ENCODE measurements at regions not wholly inside any gene's neighbourhood (a gene's known extent, or its start where the extent isn't known, plus 50 kb on each side); places are given as distances from the start of the nearest gene placed in this dataset.

- H3K4me3 ChIP-seq (ENCODE audit: low read depth, low read length) = no peak overlapping the region
- no peak for TF ChIP-seq CTCF (IDR thresholded peaks at IDR 0.05; ENCODE audit: insufficient read depth, low read depth, low read length)
- no peak for DNase-seq (ENCODE audit: low read depth)
Measured at GRCh38 chr16:9300252-9300651, 208.8 kb downstream of the HAPSTR1 start.

- H3K4me3 ChIP-seq (ENCODE audit: low read depth, low read length) = no peak overlapping the region
- DNase-seq (ENCODE audit: low read depth) = no peak
- TF ChIP-seq CTCF (IDR thresholded peaks at IDR 0.05; ENCODE audit: insufficient read depth, low read depth, low read length) = no peak
Measured at GRCh38 chr16:9302072-9302471, 210.6 kb downstream of the HAPSTR1 start.

- TF ChIP-seq CTCF (IDR thresholded peaks at IDR 0.05; ENCODE audit: insufficient read depth, low read depth, low read length) = no peak
- DNase-seq (ENCODE audit: low read depth) = no peak
- H3K4me3 ChIP-seq (ENCODE audit: low read depth, low read length) = no peak overlapping the region
Measured at GRCh38 chr16:9306753-9307152, 215.3 kb downstream of the HAPSTR1 start.

GRCh38 chr16:9307446-9307845, 216.0 kb downstream of the HAPSTR1 start:
- no peak for DNase-seq (ENCODE audit: low read depth)
- H3K4me3 ChIP-seq (ENCODE audit: low read depth, low read length) = no peak overlapping the region
- TF ChIP-seq CTCF (IDR thresholded peaks at IDR 0.05; ENCODE audit: insufficient read depth, low read depth, low read length) = no peak

GRCh38 chr16:9308356-9308801, 216.9 kb downstream of the HAPSTR1 start:
- DNase-seq (ENCODE audit: low read depth) = no peak
- no peak for TF ChIP-seq CTCF (IDR thresholded peaks at IDR 0.05; ENCODE audit: insufficient read depth, low read depth, low read length)
- H3K4me3 ChIP-seq (ENCODE audit: low read depth, low read length) = no peak overlapping the region

- TF ChIP-seq CTCF (IDR thresholded peaks at IDR 0.05; ENCODE audit: insufficient read depth, low read depth, low read length) = no peak
- DNase-seq (ENCODE audit: low read depth) = no peak
- H3K4me3 ChIP-seq (ENCODE audit: low read depth, low read length) = no peak overlapping the region
Measured at GRCh38 chr16:9308850-9309249, 217.4 kb downstream of the HAPSTR1 start.

GRCh38 chr16:9309844-9310243, 218.4 kb downstream of the HAPSTR1 start:
- no peak for DNase-seq (ENCODE audit: low read depth)
- H3K4me3 ChIP-seq (ENCODE audit: low read depth, low read length) = no peak overlapping the region
- TF ChIP-seq CTCF (IDR thresholded peaks at IDR 0.05; ENCODE audit: insufficient read depth, low read depth, low read length) = no peak

Data from fibroblast of villous mesenchyme (primary cell).